SK-N-SH (cell line): ENCODE measurements at regions not wholly inside any gene's neighbourhood (a gene's known extent, or its start where the extent isn't known, plus 50 kb on each side); places are given as distances from the start of the nearest gene placed in this dataset.

Source experiments
- CTCF ChIP-seq: fragments of 200-600 bp; sonication (generic); IDR thresholded peaks from 2 replicates; pipeline ENCODE4 v1.6.1; 2017; ENCODE audit warnings: antibody characterized with exemption, mild to moderate bottlenecking, moderate library complexity
- EP300 ChIP-seq, 2 experiments: IDR thresholded peaks; 2 replicates each; pipeline versions ENCODE4 v1.4.0 to v1.6.1; 2012; ENCODE audit warnings: borderline replicate concordance in 1 of 2, low read depth in 1 of 2, low read length in 1 of 2
- EZH2phosphoT487 ChIP-seq: fragments of 200-600 bp; sonication (generic); IDR thresholded peaks from 2 replicates; pipeline ENCODE4 v1.6.1; 2017; ENCODE audit warnings: low read depth, mixed run types, mild to moderate bottlenecking, antibody characterized with exemption, moderate library complexity, borderline replicate concordance
- FOXM1 ChIP-seq: IDR thresholded peaks from 2 replicates; pipeline ENCODE4 v1.4.0; 2012; ENCODE audit warnings: low read depth, mild to moderate bottlenecking
- MAX ChIP-seq: IDR thresholded peaks from 2 replicates; pipeline ENCODE4 v1.4.0; 2012; ENCODE audit warnings: low read depth
- POLR2AphosphoS5 ChIP-seq: IDR thresholded peaks from 2 replicates; pipeline ENCODE4 v1.6.1; 2012; ENCODE audit warnings: low read depth, low read length
- RAD21 ChIP-seq: IDR thresholded peaks from 2 replicates; pipeline ENCODE4 v1.6.1; 2012; ENCODE audit warnings: mild to moderate bottlenecking, low read length
- RFX5 ChIP-seq: IDR thresholded peaks from 2 replicates; pipeline ENCODE4 v1.6.1; 2012; ENCODE audit warnings: mild to moderate bottlenecking, improper control_type of control experiment, low read length

DNA sequence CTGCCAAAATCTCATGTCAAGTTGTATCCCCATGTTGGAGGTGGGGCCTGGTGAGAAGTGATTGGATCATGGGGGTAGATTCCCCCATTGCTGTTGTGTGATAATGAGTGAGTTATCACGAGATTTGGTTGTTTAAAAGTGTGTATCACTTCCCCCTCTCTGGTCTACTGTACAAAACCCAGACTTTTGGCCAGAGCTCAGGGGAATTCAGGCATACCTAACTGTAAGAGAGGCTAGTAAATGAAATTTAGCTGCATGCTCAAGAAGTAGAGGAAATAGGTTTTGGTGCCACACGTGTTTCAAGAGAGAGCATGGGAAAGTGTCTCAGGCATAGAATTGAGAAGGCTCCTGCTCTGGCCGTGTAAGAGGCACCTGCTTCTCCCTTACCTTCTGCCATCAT, 190.5 kb upstream of the GALNTL6 start:
- TF ChIP-seq CTCF: no peak
- TF ChIP-seq RFX5: no peak
- no peak for TF ChIP-seq MAX
- no peak for TF ChIP-seq RAD21
- no peak for TF ChIP-seq FOXM1
- TF ChIP-seq EP300 (IDR thresholded peaks at IDR 0.05; ENCODE audit: borderline replicate concordance in 1 of 2, low read depth in 1 of 2, low read length in 1 of 2): no peak
- TF ChIP-seq POLR2AphosphoS5: no peak
- no peak for TF ChIP-seq EZH2phosphoT487
